Smooth muscle cell (in vitro differentiated cells): ENCODE measurements at regions not wholly inside any gene's neighbourhood (a gene's known extent, or its start where the extent isn't known, plus 50 kb on each side); places are given as distances from the start of the nearest gene placed in this dataset.
"Not testable (repeated sequence)": the region's sequence is repeated elsewhere in the genome, so short reads cannot be mapped to it uniquely, and the experiment has no call there.

Source experiments
- DNase-seq: peaks from one replicate; lab custom pipeline; 2025; ENCODE audit not compliant: unreplicated experiment; lab: John Stamatoyannopoulos, UW
- H2AFZ ChIP-seq: fragments of 200-600 bp; sonication (generic); 2 replicates; pipeline ENCODE4 v1.6.0; 2016; ENCODE audit warnings: antibody characterized with exemption, low read depth, mild to moderate bottlenecking
- H3F3A ChIP-seq: fragments of 200-600 bp; sonication (generic); 2 replicates; pipeline ENCODE4 v1.6.0; 2017; ENCODE audit warnings: antibody characterized with exemption, low read depth
- H3K27ac ChIP-seq: fragments of 200-600 bp; sonication (generic); 2 replicates; pipeline ENCODE4 v1.5.1; 2016; ENCODE audit warnings: low read depth, mild to moderate bottlenecking
- H3K27me3 ChIP-seq: fragments of 200-600 bp; sonication (generic); 2 replicates; pipeline ENCODE4 v1.6.1; 2016; ENCODE audit warnings: low read depth, mild to moderate bottlenecking
- H3K36me3 ChIP-seq: fragments of 200-600 bp; sonication (generic); 2 replicates; pipeline ENCODE4 v1.5.1; 2016; ENCODE audit warnings: low read depth
- H3K4me1 ChIP-seq: fragments of 200-600 bp; sonication (generic); 2 replicates; pipeline ENCODE4 v1.5.1; 2016; ENCODE audit warnings: low read depth
- H3K4me2 ChIP-seq: fragments of 200-600 bp; sonication (generic); 2 replicates; pipeline ENCODE4 v1.6.0; 2016; ENCODE audit warnings: mild to moderate bottlenecking
- H3K4me3 ChIP-seq: fragments of 200-600 bp; sonication (generic); 2 replicates; pipeline ENCODE4 v1.5.1; 2016; ENCODE audit warnings: mild to moderate bottlenecking
- H3K79me2 ChIP-seq: fragments of 200-600 bp; sonication (generic); 2 replicates; pipeline ENCODE4 v1.6.0; 2016; ENCODE audit warnings: low read depth, mild to moderate bottlenecking
- H3K9ac ChIP-seq: fragments of 200-600 bp; sonication (generic); 2 replicates; pipeline ENCODE4 v1.6.0; 2016; ENCODE audit warnings: low read depth
- H3K9me3 ChIP-seq: fragments of 200-600 bp; sonication (generic); replicated peaks from 2 replicates; pipeline ENCODE4 v1.5.1; 2016; ENCODE audit warnings: low read depth
- H4K20me1 ChIP-seq: fragments of 200-600 bp; sonication (generic); 2 replicates; pipeline ENCODE4 v1.6.0; 2016; ENCODE audit warnings: low read depth
- CTCF ChIP-seq: fragments of 200-600 bp; sonication (generic); IDR thresholded peaks from 2 replicates; pipeline ENCODE4 v1.5.1; 2017; ENCODE audit warnings: borderline replicate concordance, mild to moderate bottlenecking, antibody characterized with exemption; ENCODE audit not compliant: insufficient read depth, poor library complexity, severe bottlenecking
- WGBS: methylation state at CpG from one replicate; pipeline ENCODE4 v1.1.7; 2016; ENCODE audit warnings: low lambda C conversion rate; 5-methylcytosine and 5-hydroxymethylcytosine counted together

GRCh38 chr2:82007071-82007664 is 1702.6 kb upstream of the LRRTM1 start:
- TF ChIP-seq CTCF, result no peak
- H4K20me1 ChIP-seq, result no peaks in the 10 kb centered on the region
- no peaks in the 10 kb centered on the region for H3F3A ChIP-seq
- H3K9me3 ChIP-seq, result no peaks in the 10 kb centered on the region
- H2AFZ ChIP-seq, result peak overlapping the region; percentile 63
- peaks cover 6% of the 10 kb centered on the region for H3K4me1 ChIP-seq
- peak overlapping the region; percentile 8 for H3K4me2 ChIP-seq
- H3K4me3 ChIP-seq, result no peak overlapping the region
- H3K36me3 ChIP-seq, result no peaks in the 10 kb centered on the region
- no peaks in the 10 kb centered on the region for H3K79me2 ChIP-seq
- 29% methylated on average over 3 of the region's 3 CpGs for WGBS
- DNase-seq, result no peak
- no peak overlapping the region for H3K9ac ChIP-seq
- no peaks in the 10 kb centered on the region for H3K27me3 ChIP-seq
- peak overlapping the region; percentile 35 for H3K27ac ChIP-seq

- not testable (repeated sequence) for H3K4me1 ChIP-seq, H4K20me1 ChIP-seq, H3K79me2 ChIP-seq, H3K4me3 ChIP-seq, H3K27me3 ChIP-seq, H3F3A ChIP-seq, DNase-seq, H3K9me3 ChIP-seq, H3K36me3 ChIP-seq, H3K4me2 ChIP-seq, H3K9ac ChIP-seq, H2AFZ ChIP-seq, H3K27ac ChIP-seq
- 41% methylated on average over 5 of the region's 5 CpGs for WGBS
These were observed 1701.3 kb upstream of the LRRTM1 start for GRCh38 chr2:82005889-82006288.

DNA sequence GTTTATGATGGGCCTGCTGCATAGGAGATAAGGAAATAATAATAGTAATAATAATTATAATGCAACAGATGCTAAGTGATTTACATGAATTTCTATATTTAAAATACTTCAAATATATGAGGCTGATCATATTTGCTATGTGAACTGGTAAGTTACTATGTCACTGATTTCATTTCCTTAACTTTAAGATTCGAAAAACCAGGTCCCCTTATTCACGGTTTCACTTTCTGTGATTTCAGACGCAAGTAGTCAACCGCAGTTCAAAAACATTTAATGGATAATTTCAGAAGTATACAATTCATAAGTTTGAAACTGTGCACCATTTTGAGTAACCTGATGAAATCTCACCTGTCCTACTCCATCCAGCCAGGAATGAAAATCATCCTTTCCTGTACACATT is 1697.1 kb upstream of the LRRTM1 start:
- no peak for DNase-seq
- Histone ChIP-seq H2AFZ (no peak overlapping the region), H3K4me3 (no peak overlapping the region), H3K27me3 (no peaks in the 10 kb centered on the region), H4K20me1 (no peaks in the 10 kb centered on the region), H3K9ac (no peak overlapping the region), H3K9me3 (no peaks in the 10 kb centered on the region), H3K27ac (no peak overlapping the region), H3K36me3 (no peaks in the 10 kb centered on the region), H3K79me2 (no peaks in the 10 kb centered on the region), H3F3A (no peaks in the 10 kb centered on the region), H3K4me2 (no peak overlapping the region), H3K4me1 (no peaks in the 10 kb centered on the region)
- no peak for TF ChIP-seq CTCF
- 74% methylated on average over 4 of the region's 4 CpGs for WGBS

GRCh38 chr2:82000606-82001005 is 1696.1 kb upstream of the LRRTM1 start:
- H3K4me3 ChIP-seq, result no peak overlapping the region
- no peaks in the 10 kb centered on the region for H3K27me3 ChIP-seq
- no peaks in the 10 kb centered on the region for H3K9me3 ChIP-seq
- TF ChIP-seq CTCF, result no peak
- no peak overlapping the region for H3K27ac ChIP-seq
- no peak overlapping the region for H3K9ac ChIP-seq
- DNase-seq, result no peak
- H2AFZ ChIP-seq, result no peak overlapping the region
- H3K36me3 ChIP-seq, result no peaks in the 10 kb centered on the region
- H4K20me1 ChIP-seq, result no peaks in the 10 kb centered on the region
- H3F3A ChIP-seq, result no peaks in the 10 kb centered on the region
- H3K79me2 ChIP-seq, result no peaks in the 10 kb centered on the region
- 92% methylated on average over 2 of the region's 2 CpGs for WGBS
- H3K4me1 ChIP-seq, result no peaks in the 10 kb centered on the region
- H3K4me2 ChIP-seq, result no peak overlapping the region
